ENCODE measurements at regions not wholly inside any gene's neighbourhood (a gene's known extent, or its start where the extent isn't known, plus 50 kb on each side); places are given as distances from the start of the nearest gene placed in this dataset.
"Not testable (repeated sequence)": the region's sequence is repeated elsewhere in the genome, so short reads cannot be mapped to it uniquely, and the experiment has no call there.

DNA sequence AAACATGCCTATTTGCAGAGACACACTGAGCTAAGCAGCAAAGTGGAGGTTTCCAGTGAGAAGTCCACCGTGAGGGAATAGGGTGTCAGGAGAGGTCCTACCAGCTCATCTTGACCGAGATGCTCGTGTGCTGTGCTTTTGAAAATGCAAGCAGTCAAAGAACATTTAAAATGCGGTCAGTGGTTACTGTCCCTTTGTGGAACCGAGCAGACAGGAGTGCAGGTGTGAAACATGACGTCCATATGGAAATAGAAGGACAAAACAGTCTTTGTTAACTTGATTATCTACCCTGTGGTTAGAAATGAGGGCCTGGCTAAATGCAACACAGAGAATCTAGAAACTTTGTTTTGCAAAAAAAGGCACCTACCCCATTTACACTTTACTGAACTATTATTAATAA is 473.3 kb downstream of the SPATA31A6 start:
- not testable (repeated sequence) for DNase-seq

DNA sequence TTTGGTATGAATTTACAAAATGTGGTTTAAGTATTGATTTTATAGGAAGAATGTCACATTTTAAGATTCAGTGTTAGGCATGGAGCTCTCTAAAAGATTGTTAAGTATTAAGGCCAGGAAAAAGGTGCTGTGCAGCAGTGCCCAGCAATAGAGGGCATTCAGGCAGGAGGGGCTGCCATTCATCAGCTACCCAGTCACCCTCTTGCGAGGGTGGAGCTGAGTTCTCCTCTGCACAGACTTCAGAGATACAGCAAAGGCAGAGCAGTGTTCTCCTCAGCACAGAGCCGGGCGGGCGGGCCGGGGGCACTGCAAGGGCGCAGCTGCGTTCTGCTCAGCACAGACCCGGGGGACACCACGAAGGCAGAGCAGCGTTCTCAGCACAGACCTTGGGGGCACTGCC is 474.0 kb downstream of the SPATA31A6 start:
- not testable (repeated sequence) for DNase-seq

DNA sequence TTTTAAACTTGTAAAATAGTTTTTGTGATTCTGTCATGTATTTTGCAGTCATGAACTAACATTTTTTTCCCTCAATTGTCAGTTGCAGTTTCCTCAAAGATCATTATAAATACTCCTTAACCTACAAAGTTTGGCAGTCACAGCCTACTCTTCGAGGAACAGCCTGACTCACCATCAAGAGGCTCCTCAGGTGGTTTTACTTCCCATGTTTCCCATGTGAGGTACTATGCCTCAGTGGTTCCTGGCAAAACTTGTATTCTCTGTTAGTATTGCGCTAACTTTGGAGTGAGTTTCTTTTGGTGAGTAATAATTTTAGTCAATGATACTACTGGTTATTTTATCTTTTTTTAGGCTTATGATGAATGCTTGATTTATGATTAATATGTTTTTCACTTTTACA is 513.7 kb downstream of the SPATA31A6 start:
- DNase-seq = not testable (repeated sequence)

DNA sequence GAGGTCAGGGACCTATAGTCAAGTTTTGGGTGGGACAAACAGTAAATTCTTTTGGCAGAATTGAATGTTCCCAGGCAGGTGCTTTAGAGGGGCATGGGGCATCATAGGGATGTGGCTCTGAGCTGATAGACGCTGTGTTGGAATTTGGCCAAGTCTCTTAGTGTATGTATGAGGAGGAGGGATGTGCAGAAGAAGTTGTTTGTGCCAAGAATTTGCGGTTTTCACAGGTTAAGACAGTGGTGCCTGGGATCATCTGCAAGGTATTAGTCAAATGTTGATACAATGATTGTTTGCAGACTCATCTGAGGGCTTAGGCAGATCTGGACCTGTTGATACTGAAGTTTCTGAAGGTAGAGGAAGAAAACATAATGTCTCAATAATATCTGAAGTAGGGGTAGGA is 519.4 kb downstream of the SPATA31A6 start:
- not testable (repeated sequence) for DNase-seq

DNA sequence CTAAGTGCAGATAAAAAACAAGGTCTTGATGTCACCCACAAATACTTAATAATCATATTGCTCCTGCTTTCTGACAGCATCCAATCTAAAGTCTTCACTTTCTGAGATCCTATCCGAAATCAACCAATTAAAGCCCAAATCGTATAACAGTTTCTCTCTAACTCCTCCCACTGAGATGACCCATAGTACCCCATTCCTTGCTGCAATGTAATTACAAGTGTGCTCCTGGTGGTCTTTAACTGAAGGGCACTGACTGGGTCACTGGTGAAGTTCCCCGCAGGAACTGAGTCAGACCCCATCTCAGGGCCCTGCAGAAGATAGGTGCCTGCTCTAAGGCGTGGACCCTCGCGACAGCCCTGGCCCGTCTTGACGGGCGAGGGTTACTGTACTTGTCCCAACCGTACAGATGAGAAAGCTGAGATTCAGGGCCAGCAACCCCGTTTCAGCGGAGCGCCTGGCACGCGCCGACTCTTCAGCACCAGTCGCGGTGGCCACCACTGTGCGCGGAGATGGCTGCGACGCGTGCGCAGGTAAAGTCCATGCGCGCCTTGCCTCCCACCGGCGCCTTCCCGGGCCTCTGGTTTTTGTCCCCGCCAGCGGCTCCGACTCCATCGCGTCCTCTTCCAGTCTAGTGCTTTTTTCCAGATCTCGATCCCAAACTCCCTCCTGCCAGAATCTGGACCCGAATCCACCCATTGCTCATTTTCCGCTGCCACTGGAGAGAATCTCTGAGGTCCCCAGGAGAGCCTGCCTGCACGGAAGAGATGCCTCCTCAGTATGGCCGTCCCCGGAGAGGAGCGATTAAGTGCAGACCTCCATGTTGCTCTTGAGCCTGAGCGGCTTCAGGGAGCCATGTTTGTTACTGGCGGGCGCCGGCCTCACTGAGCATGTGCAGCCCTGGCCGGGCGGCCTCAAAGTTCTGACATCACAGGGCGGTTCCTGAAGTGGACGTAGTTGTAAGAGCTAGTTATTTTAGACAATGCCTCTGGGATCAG is 541.7 kb downstream of the SPATA31A6 start:
- peak; percentile 14 for DNase-seq

DNA sequence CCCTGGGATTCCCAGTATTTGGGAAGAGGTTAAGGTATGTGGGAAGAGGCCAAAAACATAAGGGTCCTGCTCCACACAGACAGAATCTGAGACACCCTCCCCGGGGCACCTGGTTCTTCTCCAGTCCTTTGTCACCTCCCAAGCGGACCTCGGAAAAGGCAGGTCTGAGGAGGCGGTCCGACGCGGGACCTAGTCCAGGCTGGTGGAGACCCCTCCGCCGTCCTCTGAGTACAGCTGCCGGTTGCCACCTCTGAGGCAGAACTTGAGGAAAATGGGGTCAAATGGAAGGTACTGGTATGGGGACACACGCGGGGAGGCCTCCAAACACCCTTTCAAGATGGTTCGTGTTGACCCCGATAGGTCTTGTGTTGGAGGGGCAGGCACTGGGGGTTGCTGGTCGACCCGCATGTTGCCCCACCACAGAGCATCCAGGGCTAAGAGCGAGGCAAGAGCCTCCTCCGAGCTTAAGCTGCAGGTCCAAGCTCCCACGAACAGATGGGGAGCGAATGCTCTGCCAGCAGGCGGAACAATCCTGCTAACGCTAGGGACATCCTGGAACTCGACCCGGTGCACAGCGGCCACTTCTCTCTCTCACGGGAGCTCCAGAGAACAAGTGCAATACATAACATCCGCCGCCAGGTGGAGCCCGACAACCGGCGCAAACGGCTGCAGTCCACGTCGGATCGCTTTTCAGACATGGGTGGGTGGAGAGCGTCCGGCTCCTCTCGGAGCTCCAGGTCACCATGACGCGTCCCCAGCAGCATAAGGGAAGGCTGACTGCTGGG is 559.8 kb downstream of the SPATA31A6 start:
- DNase-seq = peak; percentile 48

DNA sequence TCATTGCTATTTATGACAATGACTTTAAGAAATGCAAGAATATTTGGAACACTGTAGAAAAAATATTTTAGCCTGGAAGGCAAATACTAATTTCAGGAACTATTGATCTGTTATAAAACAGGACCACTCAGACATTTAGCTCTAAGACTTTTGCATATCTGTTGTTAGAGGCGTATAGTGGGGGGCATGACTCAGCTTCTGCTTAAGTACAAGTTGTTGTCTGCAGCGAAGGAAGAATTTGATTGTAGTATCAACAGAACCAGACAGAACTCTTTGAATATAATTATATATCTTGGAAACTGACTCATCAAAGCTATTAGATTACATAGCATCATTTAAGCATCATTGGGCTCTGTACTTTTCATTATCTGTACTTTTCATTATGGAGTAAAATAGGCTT is 573.8 kb downstream of the SPATA31A6 start:
- DNase-seq = not testable (repeated sequence)

DNA sequence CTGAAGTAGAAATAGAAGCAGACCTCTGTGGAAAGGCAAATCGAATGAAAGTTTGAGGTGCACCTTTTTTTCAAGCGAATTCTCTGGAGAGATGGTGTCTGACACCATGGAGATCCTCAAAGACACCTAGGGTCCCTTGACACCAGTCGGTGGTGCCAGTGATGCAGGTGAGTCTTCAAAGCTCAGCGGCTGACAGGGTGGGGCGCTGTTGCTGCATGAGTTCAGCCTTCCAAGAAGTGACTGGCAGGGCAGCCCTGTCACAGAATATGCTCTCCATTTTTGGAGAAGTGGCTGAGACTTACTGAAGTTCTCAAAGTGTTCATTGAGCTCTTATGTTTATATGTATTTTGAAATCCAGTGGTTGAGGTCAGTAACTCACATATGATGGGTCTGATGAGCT is 575.9 kb downstream of the SPATA31A6 start:
- DNase-seq = not testable (repeated sequence)

DNA sequence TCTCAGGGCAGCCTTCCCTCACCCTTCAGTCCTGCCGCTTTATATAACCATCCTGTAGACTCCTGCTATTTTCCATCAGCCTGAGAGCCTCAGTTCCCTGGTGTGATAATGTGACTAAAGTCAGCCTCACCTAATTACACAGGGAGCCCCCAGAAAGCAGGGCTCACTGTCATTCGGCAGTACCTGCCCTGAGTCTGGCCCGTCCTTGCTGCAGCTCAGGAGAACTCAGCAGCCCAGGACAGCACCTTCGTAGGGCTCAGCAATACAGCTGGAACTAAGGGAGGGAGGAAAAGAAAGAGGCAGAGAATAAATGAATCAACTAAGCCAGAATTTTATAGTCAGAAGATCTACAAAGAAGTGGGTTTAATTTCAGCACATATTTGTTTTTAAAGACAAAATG is 598.7 kb downstream of the SPATA31A6 start:
- DNase-seq = not testable (repeated sequence)

DNA sequence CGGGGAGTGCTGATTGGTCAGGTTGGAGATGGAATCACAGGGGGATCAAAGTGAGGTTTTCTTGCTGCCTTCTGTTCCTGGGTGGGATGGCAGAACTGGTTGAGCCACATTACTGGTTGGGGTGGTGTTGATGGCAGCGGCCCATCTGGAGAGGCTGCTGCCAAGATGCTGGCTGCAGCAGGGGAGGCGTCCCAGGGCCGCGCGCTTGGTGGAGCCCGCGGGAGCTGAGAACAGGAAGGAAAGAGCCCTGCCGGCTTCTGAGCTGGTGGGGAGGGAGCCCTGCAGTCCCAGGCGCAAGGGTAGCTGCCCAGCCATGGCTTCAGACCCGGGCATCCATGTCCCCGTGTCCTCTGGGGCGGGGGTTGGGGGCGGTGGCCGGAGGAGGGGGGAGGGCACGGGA is 609.3 kb downstream of the SPATA31A6 start:
- DNase-seq = not testable (repeated sequence)

DNA sequence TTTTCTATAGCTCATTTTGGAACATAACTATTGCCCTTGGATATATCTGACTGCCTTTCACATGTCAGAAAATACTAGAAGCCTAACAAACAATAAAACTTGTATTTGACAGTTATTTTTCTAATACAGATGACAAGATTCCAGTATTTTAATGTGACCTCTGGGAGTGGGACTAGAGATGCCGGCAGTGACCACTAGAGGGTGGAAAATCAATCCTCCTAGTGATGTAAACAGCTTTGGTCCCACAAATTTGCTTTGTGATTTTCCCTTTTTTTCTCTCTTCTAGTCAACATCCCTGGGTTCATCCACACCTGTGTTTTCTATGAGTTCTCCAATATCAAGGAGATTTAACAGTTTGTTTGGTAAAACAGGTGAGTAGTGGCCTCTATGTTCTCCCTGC is 615.1 kb downstream of the SPATA31A6 start:
- not testable (repeated sequence) for DNase-seq

DNA sequence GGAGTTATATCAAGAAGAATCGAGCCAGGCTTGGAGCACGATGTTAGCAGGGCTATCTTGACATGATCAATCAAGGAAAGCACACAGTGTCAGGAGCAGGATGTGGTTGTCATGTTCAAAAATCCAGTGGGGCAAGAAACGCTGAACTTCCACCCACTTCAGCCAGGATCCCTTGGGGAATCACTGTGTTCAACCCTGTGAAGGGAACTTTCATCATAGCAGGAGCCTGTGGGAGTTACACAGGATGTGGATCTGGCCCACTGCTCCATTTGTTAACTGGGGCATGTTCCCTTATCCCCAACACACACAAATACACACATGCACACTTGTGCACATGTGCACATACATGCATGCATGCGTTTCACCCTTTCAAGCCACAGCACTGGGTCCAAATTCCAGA is 619.3 kb downstream of the SPATA31A6 start:
- DNase-seq = not testable (repeated sequence)

DNA sequence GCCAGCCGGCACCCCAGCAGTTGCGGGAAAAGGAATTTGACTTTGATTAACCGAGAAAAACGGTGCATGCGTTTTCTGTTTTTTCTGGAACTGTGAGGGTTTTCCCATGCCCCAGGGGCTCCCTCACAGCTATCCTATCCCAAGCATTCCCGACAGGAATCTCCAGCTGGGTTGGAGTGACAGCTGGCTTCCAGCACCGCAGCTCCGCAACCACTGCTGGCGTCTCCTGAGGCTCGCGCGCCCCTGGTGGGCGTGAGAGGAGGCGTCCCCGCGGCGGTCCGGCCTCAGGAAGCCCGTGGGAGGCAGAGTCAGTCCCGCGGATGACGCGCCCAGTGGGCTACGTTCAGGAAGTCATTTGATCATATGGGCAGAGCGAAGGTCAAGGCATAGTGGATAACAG is 623.2 kb downstream of the SPATA31A6 start:
- DNase-seq = not testable (repeated sequence)

DNA sequence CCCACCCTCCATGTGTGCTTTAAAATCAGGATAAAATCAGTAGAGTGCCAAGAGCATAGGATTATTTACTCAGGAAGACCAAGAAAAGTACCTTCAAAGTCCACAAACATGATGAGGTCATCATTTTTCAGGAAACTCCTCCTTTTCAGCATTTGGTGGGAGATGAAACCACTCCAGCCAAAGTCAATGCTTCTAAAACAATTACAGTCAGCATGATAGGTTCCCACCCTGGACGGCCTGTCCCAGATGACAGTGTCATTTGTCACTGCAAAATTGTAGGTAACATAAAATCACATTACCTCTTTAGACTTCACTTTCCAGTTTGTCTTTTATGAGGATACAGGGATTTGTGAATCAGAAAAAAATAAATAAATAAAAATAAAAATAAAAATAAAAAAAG is 638.0 kb downstream of the SPATA31A6 start:
- not testable (repeated sequence) for DNase-seq

DNA sequence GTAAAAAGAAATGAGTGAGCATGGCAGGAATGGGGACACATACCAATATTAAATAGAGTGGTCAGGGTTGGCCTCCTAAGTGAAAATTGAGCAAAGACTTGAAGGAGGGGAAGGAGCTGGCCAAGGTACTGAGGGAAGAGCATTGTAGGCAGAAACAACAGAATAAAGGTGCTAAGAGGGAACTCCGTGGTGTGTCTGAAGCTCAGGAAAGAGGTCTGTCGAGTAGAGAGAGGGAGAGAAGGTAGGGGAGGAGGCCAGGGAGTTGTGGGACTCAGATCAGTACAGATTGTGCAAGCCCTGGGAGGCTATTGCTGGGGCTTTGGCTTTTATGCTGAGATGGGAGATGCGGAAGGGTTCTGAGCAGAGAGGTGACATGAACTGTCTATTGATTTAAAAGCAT is 664.7 kb downstream of the SPATA31A6 start:
- not testable (repeated sequence) for DNase-seq

DNA sequence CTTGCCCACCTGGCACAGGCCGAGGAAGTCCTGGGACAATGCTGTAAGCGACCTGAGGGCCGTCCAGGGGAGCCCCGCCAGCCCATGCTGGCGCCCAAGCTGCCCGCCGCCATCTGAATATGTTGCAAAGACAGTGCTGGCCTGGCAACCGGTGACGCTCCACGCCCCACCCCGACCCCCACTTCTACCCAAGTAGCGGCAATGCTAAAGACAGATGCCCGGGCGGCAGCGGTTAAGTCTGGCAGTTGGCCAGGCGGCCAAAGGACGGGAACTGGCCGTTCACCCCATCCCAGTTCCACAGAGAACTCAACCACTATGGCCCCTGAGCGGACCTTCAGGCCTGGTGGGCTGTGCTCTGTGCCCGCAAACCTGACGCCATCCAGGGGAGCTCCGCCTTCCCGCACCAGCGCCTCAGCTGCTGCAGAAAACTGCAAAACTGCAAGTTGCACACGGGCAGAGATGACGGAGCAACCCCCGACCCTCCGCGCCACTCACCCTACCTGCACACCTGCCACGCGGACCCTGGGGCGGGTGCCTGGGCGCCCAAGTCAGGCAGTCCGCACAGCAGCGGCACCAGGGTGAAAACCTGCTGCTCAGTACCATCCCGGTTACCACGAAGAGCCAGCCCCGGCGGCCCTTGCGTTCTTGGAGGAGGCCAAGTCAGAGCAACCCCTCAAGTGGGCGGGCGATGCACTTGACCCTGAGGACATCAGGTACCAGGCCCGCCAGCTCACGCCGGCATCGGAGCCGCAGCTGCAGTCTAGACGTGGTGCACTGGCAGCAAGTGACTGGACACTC is 667.6 kb downstream of the SPATA31A6 start:
- DNase-seq = not testable (repeated sequence)

DNA sequence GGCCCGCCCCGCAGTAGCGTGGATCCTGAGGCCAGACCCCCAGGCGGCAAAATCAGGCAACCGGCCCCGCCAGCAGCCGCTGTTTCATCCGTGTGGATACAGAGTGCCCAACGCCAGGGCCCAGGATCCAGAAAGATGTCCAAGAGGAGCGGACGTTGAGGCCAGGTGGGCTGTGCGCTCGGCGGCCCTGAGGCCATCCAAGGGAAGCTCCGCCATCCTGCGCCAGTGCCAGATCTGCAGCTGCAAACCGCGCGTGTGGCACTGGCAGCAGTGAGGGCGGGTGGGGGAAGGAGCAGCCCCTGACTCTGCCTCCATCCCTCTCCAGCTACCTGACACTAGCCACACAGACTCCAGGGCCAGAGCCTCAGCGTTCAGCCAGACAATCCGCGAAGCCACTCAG is 668.2 kb downstream of the SPATA31A6 start:
- not testable (repeated sequence) for DNase-seq

DNA sequence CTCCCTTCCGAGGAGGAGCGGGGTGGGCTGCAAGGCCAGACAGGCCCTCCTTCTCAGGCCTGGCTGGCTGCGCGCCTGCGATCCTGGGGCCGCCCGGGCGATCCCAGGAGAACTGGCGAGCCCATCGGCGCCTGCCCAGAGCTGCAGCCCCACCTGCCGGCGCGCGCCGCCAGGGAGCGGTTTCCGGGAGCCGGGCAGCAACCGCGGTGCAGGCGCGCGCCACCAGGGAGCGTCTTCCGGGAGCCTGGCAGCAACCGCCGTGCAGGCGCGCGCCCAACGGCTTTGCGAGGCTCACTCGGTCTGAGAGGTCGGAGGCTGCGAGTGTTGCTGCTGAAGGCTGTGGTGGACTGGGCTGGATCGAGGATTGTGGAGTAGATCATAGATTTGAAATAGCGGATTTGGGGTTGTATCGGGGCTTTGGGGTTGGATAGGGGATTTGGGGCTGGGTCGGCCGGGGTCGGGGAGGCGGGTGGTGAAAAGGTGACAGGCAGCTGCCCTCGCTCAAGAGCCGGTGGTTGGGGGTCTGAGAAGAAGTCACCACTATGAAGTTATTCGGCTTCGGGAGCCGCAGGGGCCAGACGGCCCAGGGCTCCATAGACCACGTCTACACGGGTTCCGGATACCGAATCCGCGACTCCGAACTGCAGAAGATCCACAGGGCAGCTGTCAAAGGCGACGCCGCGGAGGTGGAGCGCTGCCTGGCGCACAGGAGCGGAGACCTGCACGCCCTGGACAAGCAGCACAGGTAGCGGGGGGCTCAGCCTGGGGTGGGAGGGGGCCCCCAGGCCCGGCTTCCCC is 668.9 kb downstream of the SPATA31A6 start:
- DNase-seq = not testable (repeated sequence)

DNA sequence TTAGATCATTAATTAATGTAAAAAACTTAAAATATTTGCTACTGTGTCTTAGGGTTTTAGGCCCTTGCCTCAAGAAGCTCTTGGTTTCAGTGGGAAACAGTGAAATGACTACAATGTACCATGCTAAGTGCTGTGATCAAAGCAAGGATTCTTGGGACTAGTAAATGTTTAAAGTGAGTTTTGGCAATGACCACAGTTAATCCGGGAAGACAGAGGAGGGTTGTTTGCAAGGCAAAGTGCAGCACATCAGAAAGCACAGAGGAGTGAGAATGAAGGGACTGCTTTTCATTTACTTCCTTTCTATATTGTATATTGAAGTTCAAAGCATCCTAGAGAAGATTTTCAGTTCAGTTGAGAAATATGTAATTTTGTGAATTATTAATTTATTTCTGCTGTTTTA is 676.7 kb downstream of the SPATA31A6 start:
- not testable (repeated sequence) for DNase-seq

DNA sequence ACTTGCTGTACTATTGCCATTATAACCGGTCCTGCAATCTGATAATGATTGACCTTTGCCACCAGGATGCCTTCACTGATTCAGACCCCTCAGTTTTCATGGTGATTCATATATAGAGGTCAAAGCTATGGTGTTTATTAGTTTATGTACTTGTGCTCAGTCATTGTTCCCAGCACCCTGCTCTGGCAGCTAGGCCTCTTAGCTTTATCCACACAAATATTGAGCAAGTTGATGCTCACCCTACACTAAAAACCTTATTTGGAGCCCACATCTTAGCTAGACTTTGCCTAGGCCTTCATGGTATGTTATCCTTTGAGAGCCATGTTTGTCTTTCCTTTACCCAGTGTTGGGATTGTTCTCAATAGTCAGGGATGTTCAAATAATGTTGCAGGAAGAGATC is 679.0 kb downstream of the SPATA31A6 start:
- DNase-seq = not testable (repeated sequence)

All from stimulated activated CD4-positive, alpha-beta T cell treated with anti-CD3 and anti-CD28 coated beads, Interleukin-12 subunit alpha, Interleukin-12 subunit beta, amount 100 ng/mL, for 4 hours (primary cell).